Suppressor macrophage treated with lipopolysaccharide for 1 hour (primary cell): ENCODE measurements at regions not wholly inside any gene's neighbourhood (a gene's known extent, or its start where the extent isn't known, plus 50 kb on each side); places are given as distances from the start of the nearest gene placed in this dataset.

ENCODE experiments used
- DNase-seq, 3 donors: peaks; one replicate each; pipeline ENCODE4 v3.0.0-alpha.2; 2020 to 2022

DNA sequence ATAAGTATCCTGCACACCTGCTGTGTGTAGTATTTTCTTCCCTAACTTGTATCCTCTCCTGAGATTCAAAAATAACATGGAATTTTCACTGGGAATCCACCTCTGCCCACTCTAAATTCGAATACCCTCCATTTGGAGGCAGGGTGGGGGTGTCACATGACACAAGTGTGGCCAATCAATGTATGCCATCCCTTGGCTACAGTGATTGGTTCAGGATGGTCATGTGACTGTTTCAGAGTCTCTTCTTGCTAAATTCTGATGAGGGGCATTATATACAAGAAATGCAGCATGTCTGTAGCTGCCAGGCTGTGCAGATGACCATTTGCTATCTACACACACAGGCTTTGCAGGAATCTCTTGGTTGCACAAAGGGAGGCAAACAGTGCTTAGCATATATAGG is 86.8 kb upstream of the TMEM132C start:
- DNase-seq: no peak

DNA sequence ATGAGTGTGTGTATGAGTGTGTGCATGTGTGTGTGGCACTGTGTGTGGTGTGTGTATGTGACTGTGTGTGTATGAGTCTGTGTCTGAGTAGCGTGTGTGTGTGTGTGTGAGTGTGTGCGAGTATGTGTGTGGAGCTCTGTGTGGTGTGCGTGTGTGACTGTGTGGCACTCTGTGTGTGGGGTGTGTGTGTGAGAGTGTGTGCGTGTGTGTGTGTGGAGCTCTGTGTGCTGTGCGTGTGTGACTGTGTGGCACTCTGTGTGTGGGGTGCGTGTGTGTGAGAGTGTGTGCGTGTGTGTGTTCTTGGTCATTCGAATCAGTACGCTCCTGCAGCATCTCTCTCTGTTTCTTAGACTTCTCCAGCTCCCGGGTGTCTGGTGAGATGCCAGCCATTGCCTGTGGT is 76.9 kb upstream of the TMEM132C start:
- no peak for DNase-seq

DNA sequence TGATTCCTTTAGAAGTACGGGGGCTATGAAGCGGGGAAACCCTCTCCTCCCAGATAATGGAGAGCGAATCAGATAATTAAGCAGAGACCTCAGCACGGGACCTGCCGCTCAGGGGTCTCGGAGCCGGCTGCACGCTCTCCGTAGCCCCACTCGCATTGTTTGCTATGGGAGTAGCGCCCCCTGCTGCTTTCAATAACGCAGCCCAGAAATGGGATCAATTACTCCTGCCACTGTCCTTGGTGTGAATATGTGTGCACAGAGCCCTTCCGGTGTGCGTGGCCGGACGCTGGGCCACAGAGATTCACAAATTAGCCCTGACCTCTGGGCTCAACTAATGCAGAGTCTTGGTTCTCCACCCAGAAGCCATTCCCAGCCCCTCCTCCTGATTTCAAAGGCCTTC is 76.4 kb upstream of the TMEM132C start:
- no peak for DNase-seq

DNA sequence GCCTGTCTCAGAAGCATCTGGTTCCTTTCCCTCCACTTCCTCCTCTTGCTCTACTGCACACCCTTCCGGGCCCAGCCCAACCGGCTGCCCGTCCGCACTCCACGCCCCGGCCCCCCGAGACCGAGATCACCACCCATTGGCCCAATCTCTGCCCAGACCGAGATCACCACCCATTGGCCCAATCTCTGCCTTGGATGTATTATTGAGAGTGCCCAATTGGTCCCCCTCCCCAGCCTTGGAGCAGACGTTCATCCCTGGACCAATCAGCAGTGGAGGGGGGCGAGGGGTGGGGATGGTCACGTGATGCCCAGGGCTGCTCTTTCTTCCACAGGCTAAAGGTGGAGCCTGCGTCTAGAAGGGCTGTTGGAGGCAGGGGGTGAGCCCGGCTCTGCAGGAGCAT is 75.6 kb upstream of the TMEM132C start:
- no peak for DNase-seq

DNA sequence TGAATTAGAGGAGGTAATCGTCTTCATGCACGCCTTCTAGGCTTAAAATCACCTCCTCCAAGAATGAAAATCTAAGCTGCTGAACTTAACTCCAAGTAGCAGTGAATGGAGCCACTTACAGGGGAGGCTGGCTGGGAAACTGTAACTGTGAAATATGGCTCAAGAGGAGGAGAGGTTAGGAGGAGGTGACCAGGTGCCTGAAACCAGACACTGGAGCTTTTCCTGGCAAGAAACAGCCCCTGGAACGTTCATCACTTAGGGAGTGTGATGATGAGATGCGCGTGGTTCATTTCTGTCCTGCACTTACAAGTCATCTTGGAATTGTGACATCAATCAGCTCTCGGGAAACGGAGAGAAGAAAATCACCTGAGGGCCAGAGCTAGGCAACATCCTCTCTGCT is 62.3 kb upstream of the TMEM132C start:
- DNase-seq: no peak

DNA sequence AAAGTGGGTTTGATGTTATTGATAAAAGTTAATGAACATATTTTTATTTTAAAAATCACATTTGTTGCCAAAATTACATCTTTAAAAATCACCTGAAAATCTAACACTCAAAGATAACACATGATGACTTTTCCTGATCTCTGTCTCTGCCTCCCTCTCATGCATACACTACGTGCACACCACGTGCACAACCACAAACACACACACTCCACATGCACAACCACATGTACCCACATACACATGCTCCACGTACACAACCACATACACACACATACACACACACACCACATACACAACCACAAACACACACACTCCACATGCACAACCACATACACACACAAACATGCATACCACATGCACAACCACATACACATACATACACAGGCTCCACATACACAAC is 61.8 kb upstream of the TMEM132C start:
- DNase-seq: no peak

DNA sequence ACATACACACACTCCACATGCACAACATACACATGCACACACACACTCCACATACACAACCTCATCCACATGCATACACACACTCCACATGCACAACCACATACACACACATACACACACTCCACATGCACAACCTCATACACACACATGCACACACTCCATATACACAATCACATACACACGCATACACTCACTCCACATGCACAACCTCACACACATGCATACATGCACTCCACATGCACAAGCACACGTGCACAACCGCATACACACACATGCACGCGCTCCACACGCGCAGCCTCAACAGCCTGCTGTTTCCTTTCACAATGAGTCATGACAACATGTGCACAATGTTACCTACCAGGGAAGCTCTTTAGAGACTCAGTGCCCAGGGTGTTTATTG is 61.2 kb upstream of the TMEM132C start:
- DNase-seq: no peak
